ENCODE measurements at regions not wholly inside any gene's neighbourhood (a gene's known extent, or its start where the extent isn't known, plus 50 kb on each side); places are given as distances from the start of the nearest gene placed in this dataset.

GRCh38 chr21:36211660-36212512 is 55.3 kb downstream of the DOP1B start:
- TF ChIP-seq CTCF (IDR thresholded peaks at IDR 0.05) (no peak), ZFX (IDR thresholded peaks at IDR 0.05; ENCODE audit: borderline replicate concordance) (no peak)

All from 22Rv1 (cell line).